ENCODE measurements at regions not wholly inside any gene's neighbourhood (a gene's known extent, or its start where the extent isn't known, plus 50 kb on each side); places are given as distances from the start of the nearest gene placed in this dataset.

- H3K4me3 ChIP-seq (ENCODE audit: low read length): no peak overlapping the region
- H3K27me3 ChIP-seq (ENCODE audit: low read depth, low read length): no peaks in the 10 kb centered on the region
- H4K20me1 ChIP-seq (ENCODE audit: insufficient read depth, low read length): no peaks in the 10 kb centered on the region
- H3K9ac ChIP-seq (ENCODE audit: low read length): no peak overlapping the region
- no peaks in the 10 kb centered on the region for H3K9me3 ChIP-seq (ENCODE audit: insufficient read depth, low read length)
- H3K4me2 ChIP-seq (ENCODE audit: low read length): no peak overlapping the region
- no peak overlapping the region for H3K27ac ChIP-seq (ENCODE audit: low read length)
- no peaks in the 10 kb centered on the region for H3K36me3 ChIP-seq (replicated peaks; ENCODE audit: low read depth, low read length)
- TF ChIP-seq CTCF (IDR thresholded peaks at IDR 0.05; ENCODE audit: low read depth, low read length) (no peak), EZH2phosphoT487 (IDR thresholded peaks at IDR 0.05; ENCODE audit: low read depth) (no peak)
- H2AFZ ChIP-seq (ENCODE audit: low read depth, low read length): no peak overlapping the region
- no peaks in the 10 kb centered on the region for H3K79me2 ChIP-seq (ENCODE audit: low read length)
- peaks cover 8% of the 10 kb centered on the region; the same call in 1 of the 2 replicates for H3K4me1 ChIP-seq (ENCODE audit: low read length)
These were observed 143.0 kb upstream of the SOX11 start for GRCh38 chr2:5548991-5549715.

GRCh38 chr2:5549771-5550170, 142.4 kb upstream of the SOX11 start:
- no peak overlapping the region for H2AFZ ChIP-seq (ENCODE audit: low read depth, low read length)
- H3K27ac ChIP-seq (ENCODE audit: low read length): no peak overlapping the region
- TF ChIP-seq EZH2phosphoT487 (IDR thresholded peaks at IDR 0.05; ENCODE audit: low read depth) (no peak), CTCF (IDR thresholded peaks at IDR 0.05; ENCODE audit: low read depth, low read length) (no peak)
- no peaks in the 10 kb centered on the region for H3K27me3 ChIP-seq (ENCODE audit: low read depth, low read length)
- H3K79me2 ChIP-seq (ENCODE audit: low read length): no peaks in the 10 kb centered on the region
- no peak overlapping the region for H3K4me2 ChIP-seq (ENCODE audit: low read length)
- no peak overlapping the region for H3K4me3 ChIP-seq (ENCODE audit: low read length)
- H3K36me3 ChIP-seq (replicated peaks; ENCODE audit: low read depth, low read length): no peaks in the 10 kb centered on the region
- no peaks in the 10 kb centered on the region for H3K9me3 ChIP-seq (ENCODE audit: insufficient read depth, low read length)
- H3K9ac ChIP-seq (ENCODE audit: low read length): no peak overlapping the region
- peaks cover 8% of the 10 kb centered on the region; the same call in 1 of the 2 replicates for H3K4me1 ChIP-seq (ENCODE audit: low read length)
- H4K20me1 ChIP-seq (ENCODE audit: insufficient read depth, low read length): no peaks in the 10 kb centered on the region

- Histone ChIP-seq H3K9ac (ENCODE audit: low read length) (no peak overlapping the region), H3K4me1 (ENCODE audit: low read length) (peaks cover 8% of the 10 kb centered on the region; the same call in 1 of the 2 replicates), H3K4me3 (ENCODE audit: low read length) (no peak overlapping the region), H3K27me3 (ENCODE audit: low read depth, low read length) (no peaks in the 10 kb centered on the region), H3K79me2 (ENCODE audit: low read length) (no peaks in the 10 kb centered on the region), H3K36me3 (replicated peaks; ENCODE audit: low read depth, low read length) (no peaks in the 10 kb centered on the region), H3K9me3 (ENCODE audit: insufficient read depth, low read length) (no peaks in the 10 kb centered on the region), H2AFZ (ENCODE audit: low read depth, low read length) (no peak overlapping the region), H3K27ac (ENCODE audit: low read length) (no peak overlapping the region), H4K20me1 (ENCODE audit: insufficient read depth, low read length) (no peaks in the 10 kb centered on the region), H3K4me2 (ENCODE audit: low read length) (no peak overlapping the region)
- TF ChIP-seq EZH2phosphoT487 (IDR thresholded peaks at IDR 0.05; ENCODE audit: low read depth) (no peak), CTCF (IDR thresholded peaks at IDR 0.05; ENCODE audit: low read depth, low read length) (no peak)
These were observed 136.5 kb upstream of the SOX11 start for GRCh38 chr2:5555636-5556035.

GRCh38 chr2:5561006-5561405, 131.2 kb upstream of the SOX11 start:
- H3K4me3 ChIP-seq (ENCODE audit: low read length): no peak overlapping the region
- no peaks in the 10 kb centered on the region for H3K36me3 ChIP-seq (replicated peaks; ENCODE audit: low read depth, low read length)
- no peak for TF ChIP-seq EZH2phosphoT487 (IDR thresholded peaks at IDR 0.05; ENCODE audit: low read depth)
- no peak for TF ChIP-seq CTCF (IDR thresholded peaks at IDR 0.05; ENCODE audit: low read depth, low read length)
- no peak overlapping the region for H2AFZ ChIP-seq (ENCODE audit: low read depth, low read length)
- H3K4me1 ChIP-seq (ENCODE audit: low read length): no peaks in the 10 kb centered on the region
- no peak overlapping the region for H3K27ac ChIP-seq (ENCODE audit: low read length)
- no peaks in the 10 kb centered on the region for H4K20me1 ChIP-seq (ENCODE audit: insufficient read depth, low read length)
- H3K79me2 ChIP-seq (ENCODE audit: low read length): no peaks in the 10 kb centered on the region
- no peaks in the 10 kb centered on the region for H3K27me3 ChIP-seq (ENCODE audit: low read depth, low read length)
- H3K9ac ChIP-seq (ENCODE audit: low read length): no peak overlapping the region
- H3K9me3 ChIP-seq (ENCODE audit: insufficient read depth, low read length): no peaks in the 10 kb centered on the region
- no peak overlapping the region for H3K4me2 ChIP-seq (ENCODE audit: low read length)

All from OCI-LY3 (cell line).